GM12872 (cell line): ENCODE measurements at regions not wholly inside any gene's neighbourhood (a gene's known extent, or its start where the extent isn't known, plus 50 kb on each side); places are given as distances from the start of the nearest gene placed in this dataset.

Experiments
- TF ChIP-seq, protein P1 (sequence below): IDR thresholded peaks from 3 replicates; pipeline ENCODE4 v1.5.1; 2011; ENCODE audit warnings: low read depth, mild to moderate bottlenecking, low read length, moderate library complexity; ENCODE audit not compliant: insufficient read depth

DNA sequence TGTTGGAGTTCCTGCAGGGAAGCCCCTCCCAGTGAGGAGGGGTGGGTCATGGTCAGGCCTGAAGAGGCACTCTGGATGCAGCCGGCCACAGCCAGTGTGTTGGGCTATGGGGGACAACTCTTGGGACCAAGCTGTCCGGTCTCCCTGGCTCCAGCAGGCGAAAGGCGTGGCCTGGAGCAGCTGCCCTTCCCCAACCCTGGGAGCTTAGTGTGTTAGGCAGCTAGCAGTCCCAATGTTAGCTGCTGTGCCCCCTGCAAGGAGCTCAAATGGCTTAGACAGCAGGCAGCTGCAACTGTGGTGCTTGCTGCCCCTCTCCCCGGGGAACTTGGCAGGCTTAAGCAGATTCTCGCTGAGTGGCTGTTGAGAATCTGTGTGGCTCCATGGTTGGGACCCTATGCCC, 67.5 kb upstream of the ACTBL2 start:
- TF ChIP-seq, protein P1, sequence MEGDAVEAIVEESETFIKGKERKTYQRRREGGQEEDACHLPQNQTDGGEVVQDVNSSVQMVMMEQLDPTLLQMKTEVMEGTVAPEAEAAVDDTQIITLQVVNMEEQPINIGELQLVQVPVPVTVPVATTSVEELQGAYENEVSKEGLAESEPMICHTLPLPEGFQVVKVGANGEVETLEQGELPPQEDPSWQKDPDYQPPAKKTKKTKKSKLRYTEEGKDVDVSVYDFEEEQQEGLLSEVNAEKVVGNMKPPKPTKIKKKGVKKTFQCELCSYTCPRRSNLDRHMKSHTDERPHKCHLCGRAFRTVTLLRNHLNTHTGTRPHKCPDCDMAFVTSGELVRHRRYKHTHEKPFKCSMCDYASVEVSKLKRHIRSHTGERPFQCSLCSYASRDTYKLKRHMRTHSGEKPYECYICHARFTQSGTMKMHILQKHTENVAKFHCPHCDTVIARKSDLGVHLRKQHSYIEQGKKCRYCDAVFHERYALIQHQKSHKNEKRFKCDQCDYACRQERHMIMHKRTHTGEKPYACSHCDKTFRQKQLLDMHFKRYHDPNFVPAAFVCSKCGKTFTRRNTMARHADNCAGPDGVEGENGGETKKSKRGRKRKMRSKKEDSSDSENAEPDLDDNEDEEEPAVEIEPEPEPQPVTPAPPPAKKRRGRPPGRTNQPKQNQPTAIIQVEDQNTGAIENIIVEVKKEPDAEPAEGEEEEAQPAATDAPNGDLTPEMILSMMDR = no peak

DNA sequence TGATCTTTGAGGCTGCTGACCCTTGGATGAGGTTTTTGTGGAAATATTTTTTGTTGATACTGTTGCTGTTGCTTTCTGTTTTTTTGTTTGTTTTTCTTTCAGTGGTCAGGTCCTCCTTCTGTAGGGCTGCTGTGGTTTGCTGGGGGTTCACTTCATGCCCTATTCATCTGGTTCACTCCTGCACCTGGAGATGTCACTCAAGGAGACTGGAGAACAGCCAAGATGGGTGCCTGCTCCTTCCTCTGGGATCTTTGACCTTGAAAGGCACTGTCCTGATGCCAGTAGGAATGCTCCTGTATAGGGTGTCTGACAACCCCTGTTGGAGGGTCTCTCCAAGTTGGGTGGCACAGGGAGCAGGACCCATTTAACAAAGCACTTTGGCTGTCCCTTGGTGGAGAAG, 67.0 kb upstream of the ACTBL2 start:
- TF ChIP-seq, protein P1 = no peak

DNA sequence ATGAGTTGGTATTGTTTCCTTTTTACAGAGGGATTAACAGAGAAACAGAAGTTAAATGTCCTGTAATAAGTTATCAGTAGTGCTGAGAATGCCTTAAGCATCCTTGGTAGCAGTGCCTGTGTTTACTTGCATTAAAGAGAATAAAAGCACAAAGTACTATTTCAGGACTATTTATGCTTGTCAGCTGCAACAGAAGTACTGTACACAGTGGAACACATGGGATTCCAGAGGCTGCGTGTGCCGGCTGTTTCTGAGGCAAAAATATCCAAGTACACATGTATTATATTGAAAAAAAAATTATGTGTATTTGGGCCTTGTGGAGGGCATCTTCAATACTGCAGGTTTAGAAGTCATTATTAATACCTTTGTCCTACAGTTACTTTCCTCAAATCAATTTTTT, 58.2 kb upstream of the ACTBL2 start:
- TF ChIP-seq, protein P1 = no peak

DNA sequence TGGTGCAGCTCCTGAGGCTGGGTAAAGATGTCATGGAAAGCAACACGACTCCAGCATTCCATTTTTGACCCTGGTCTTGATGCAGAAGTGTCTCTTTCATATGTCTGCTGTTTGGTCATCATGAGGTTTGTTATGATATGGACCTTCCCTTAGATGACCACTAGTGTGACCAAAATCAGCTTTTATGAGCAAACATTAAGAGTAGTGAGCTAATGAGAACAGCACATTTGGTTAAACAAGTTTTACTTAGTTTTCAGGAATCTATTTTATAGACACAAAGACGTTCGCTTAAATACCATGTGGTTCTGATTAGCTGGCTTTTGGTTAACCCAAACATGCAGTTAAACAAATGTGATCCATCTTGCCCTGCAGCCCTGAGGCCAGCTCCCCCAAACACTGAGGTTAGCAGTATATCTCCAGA, 56.7 kb upstream of the ACTBL2 start:
- TF ChIP-seq, protein P1 = no peak

DNA sequence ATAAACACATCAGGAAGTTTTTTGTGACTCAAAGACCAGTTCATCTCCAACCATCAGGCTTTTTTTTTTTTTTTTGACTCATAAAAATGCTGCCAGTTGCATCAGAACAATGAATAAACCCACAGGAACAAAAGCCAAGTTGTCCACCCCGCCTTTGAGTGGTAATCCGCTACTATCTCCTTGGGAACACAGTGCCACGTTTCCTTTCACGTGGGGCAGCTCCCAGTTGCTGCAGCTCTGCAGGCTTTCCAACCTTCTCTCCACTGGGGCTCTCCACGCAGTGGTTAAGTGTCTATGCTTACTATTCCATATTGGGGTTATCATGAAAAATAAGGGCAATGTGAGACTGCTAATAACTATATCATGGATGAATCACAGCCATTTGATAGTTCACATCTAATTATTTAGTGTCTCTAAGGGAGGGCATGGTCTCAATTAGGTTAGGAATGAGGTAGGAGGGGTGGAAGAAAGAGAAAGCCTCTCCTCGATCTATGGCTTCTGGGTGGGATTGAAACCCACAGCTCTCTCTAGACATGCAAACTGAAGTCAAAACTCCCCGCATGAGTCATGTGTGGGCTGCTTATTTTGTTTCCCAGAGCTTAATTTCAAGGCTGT, 55.8 kb upstream of the ACTBL2 start:
- TF ChIP-seq, protein P1 = no peak

DNA sequence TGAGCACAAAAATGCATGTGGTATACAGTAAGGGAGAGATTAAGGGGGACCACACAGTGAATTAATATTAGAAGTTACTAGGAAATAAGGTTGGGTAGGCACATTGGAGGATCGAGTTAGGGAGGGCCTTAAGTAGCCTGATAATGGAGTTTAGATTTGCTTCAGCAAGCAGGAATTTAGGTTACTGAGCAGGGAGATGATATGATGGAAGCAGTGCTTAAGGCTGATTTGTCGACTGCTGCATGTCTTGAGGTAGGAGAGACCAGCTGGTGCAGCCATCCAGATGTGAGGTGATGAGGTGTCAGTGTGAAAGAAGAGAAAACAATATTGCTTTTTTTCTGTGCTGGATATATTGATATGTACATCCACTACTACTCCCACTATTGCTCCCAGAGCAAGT, 55.2 kb upstream of the ACTBL2 start:
- TF ChIP-seq, protein P1 = no peak

DNA sequence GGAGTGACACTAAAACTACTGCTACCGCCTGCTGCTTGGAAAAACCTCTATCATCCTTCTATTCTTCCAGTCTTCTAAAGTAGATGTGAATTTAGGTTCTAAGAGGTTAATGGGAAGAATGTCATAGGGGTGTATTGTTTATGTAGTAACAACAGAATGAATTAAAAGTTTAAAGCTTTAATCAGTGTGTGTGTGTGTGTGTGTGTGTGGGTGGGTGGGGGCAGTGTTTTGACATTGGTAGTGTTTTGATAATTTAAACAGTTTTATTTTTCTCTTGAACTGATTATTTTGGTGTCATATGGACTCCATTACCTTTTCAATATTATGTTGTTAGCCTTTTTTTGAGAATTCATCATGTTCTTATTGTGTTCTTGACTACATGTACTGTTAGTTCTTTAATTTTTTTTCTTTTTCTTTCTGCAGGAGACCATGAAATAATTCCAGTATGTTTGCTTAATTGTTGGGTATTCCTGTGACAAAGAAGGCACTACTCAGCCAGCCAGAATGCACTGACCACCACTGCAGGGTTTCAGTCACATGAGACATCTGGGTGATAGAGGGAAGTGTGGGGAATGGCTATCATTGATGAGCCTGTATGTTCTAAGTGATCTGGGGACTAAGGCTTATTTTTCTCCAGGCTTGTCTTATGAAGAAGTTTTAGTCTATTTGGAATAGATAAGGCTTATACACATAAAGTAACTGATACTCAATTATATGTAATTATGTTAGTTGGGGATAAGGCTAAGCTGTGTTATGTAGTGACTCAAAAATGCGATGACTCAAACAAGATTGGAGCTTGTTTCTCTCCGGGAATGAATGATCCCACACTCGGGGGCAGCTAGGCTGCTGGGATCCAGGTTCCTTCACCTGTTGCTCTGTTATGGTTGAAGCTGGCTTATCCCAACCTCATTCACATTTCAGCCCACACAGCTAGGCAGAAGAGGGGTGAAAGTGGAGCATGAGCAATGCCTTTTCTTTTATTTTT, 50.2 kb upstream of the ACTBL2 start:
- TF ChIP-seq, protein P1 = no peak
